ENCODE measurements at regions not wholly inside any gene's neighbourhood (a gene's known extent, or its start where the extent isn't known, plus 50 kb on each side); places are given as distances from the start of the nearest gene placed in this dataset.

DNA sequence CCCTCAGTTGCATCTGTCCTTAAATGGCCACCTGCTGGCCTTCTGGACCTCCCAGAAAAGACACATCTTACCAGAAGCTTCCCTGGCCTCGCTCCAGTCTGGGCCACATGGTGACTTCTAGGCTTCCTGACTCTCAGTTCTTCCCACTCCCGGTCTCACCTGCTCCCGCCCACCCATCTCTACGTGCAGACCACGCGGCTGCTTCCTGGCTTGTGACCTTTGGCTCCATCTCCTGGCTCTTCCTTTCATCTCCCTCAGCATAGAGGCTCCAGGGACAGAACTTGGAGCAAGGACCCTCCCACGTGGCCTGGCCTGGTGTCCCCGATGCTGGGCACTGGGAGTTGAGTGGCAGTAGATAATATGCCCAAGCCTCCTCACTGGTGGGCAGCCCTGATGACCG, 124.9 kb upstream of the IRF2BP2 start (continued):
- TF ChIP-seq MXD1 (CRISPR knock-in tag; IDR thresholded peaks at IDR 0.05; ENCODE audit: borderline replicate concordance, poor library complexity, severe bottlenecking) (no peak), KHSRP (IDR thresholded peaks at IDR 0.05) (no peak), HMG20B (CRISPR knock-in tag; IDR thresholded peaks at IDR 0.05) (no peak), NR2C1 (IDR thresholded peaks at IDR 0.05) (0 out of 2 replicates have a peak, but pooled peaks have one; percentile 41), NR2C1 (tag; IDR thresholded peaks at IDR 0.05) (0 out of 2 replicates have a peak, but pooled peaks have one; percentile 14), ZNF778 (CRISPR knock-in tag; IDR thresholded peaks at IDR 0.05) (no peak), EP400 (IDR thresholded peaks at IDR 0.05) (peak; percentile 55; the same call in 1 of the 2 replicates), ZBTB17 (CRISPR knock-in tag; IDR thresholded peaks at IDR 0.05) (no peak), FOXK2 (conservative IDR thresholded peaks at IDR 0.05 in 1 of 2, IDR thresholded peaks at IDR 0.05 in 1 of 2; ENCODE audit: low read depth in 2 of 2) (no peak), JUN (IDR thresholded peaks at IDR 0.05; ENCODE audit: borderline replicate concordance, low read depth, low read length) (peak; percentile 19; the same call in 1 of the 2 replicates), JUN (CRISPR knock-in tag; IDR thresholded peaks at IDR 0.05; ENCODE audit: borderline replicate concordance) (no peak), SMAD4 (CRISPR knock-in tag; conservative IDR thresholded peaks at IDR 0.05) (peak; percentile 24; the same call in 1 of the 2 replicates), RAD21 (CRISPR knock-in tag; conservative IDR thresholded peaks at IDR 0.05 in 1 of 2, IDR thresholded peaks at IDR 0.05 in 1 of 2) (peak; percentile 72 to 79), CREB1 (IDR thresholded peaks at IDR 0.05) (no peak), CREB1 (CRISPR knock-in tag; IDR thresholded peaks at IDR 0.05) (no peak), NBN (IDR thresholded peaks at IDR 0.05; ENCODE audit: low read depth) (peak; percentile 27; the same call in 1 of the 2 replicates), ATF7 (IDR thresholded peaks at IDR 0.05) (0 out of 2 replicates have a peak, but pooled peaks have one; percentile 15), MECOM (CRISPR knock-in tag; IDR thresholded peaks at IDR 0.05) (no peak), SMC3 (conservative IDR thresholded peaks at IDR 0.05; ENCODE audit: insufficient read depth, low read depth, low read length) (0 out of 2 replicates have a peak, but pooled peaks have one; percentile 25), TFAM (CRISPR knock-in tag; conservative IDR thresholded peaks at IDR 0.05) (no peak), NCOA6 (IDR thresholded peaks at IDR 0.05) (no peak)
- TF ChIP-seq, protein P1, sequence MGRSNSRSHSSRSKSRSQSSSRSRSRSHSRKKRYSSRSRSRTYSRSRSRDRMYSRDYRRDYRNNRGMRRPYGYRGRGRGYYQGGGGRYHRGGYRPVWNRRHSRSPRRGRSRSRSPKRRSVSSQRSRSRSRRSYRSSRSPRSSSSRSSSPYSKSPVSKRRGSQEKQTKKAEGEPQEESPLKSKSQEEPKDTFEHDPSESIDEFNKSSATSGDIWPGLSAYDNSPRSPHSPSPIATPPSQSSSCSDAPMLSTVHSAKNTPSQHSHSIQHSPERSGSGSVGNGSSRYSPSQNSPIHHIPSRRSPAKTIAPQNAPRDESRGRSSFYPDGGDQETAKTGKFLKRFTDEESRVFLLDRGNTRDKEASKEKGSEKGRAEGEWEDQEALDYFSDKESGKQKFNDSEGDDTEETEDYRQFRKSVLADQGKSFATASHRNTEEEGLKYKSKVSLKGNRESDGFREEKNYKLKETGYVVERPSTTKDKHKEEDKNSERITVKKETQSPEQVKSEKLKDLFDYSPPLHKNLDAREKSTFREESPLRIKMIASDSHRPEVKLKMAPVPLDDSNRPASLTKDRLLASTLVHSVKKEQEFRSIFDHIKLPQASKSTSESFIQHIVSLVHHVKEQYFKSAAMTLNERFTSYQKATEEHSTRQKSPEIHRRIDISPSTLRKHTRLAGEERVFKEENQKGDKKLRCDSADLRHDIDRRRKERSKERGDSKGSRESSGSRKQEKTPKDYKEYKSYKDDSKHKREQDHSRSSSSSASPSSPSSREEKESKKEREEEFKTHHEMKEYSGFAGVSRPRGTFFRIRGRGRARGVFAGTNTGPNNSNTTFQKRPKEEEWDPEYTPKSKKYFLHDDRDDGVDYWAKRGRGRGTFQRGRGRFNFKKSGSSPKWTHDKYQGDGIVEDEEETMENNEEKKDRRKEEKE (IDR thresholded peaks at IDR 0.05; ENCODE audit: borderline replicate concordance in 1 of 2, control insufficient read depth in 1 of 2, low read depth in 2 of 2, low read length in 1 of 2): no peak
- TF ChIP-seq, protein P2, sequence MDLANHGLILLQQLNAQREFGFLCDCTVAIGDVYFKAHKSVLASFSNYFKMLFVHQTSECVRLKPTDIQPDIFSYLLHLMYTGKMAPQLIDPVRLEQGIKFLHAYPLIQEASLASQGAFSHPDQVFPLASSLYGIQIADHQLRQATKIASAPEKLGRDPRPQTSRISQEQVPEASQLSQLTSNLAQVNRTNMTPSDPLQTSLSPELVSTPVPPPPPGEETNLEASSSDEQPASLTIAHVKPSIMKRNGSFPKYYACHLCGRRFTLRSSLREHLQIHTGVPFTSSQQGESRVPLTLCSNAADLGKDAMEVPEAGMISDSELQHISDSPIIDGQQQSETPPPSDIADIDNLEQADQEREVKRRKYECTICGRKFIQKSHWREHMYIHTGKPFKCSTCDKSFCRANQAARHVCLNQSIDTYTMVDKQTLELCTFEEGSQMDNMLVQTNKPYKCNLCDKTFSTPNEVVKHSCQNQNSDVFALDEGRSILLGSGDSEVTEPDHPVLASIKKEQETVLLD (IDR thresholded peaks at IDR 0.05): no peak
- TF ChIP-seq, protein P3, sequence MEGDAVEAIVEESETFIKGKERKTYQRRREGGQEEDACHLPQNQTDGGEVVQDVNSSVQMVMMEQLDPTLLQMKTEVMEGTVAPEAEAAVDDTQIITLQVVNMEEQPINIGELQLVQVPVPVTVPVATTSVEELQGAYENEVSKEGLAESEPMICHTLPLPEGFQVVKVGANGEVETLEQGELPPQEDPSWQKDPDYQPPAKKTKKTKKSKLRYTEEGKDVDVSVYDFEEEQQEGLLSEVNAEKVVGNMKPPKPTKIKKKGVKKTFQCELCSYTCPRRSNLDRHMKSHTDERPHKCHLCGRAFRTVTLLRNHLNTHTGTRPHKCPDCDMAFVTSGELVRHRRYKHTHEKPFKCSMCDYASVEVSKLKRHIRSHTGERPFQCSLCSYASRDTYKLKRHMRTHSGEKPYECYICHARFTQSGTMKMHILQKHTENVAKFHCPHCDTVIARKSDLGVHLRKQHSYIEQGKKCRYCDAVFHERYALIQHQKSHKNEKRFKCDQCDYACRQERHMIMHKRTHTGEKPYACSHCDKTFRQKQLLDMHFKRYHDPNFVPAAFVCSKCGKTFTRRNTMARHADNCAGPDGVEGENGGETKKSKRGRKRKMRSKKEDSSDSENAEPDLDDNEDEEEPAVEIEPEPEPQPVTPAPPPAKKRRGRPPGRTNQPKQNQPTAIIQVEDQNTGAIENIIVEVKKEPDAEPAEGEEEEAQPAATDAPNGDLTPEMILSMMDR (IDR thresholded peaks at IDR 0.05 in 2 of 3, conservative IDR thresholded peaks at IDR 0.05 in 1 of 3; ENCODE audit: insufficient read depth in 2 of 3, low read depth in 1 of 3, low read length in 3 of 3): peak; percentile 47 to 52 (median 51)

Measured in K562 (cell line).